GM19372 (cell line): ENCODE measurements at regions not wholly inside any gene's neighbourhood (a gene's known extent, or its start where the extent isn't known, plus 50 kb on each side); places are given as distances from the start of the nearest gene placed in this dataset.

Source experiments
- ATAC-seq: cut with Tn5 transposase; IDR thresholded peaks from one replicate; pipeline ENCODE4 v1.9.1; 2021; ENCODE audit warnings: mild to moderate bottlenecking, low read depth, moderate library complexity; ENCODE audit not compliant: unreplicated experiment

DNA sequence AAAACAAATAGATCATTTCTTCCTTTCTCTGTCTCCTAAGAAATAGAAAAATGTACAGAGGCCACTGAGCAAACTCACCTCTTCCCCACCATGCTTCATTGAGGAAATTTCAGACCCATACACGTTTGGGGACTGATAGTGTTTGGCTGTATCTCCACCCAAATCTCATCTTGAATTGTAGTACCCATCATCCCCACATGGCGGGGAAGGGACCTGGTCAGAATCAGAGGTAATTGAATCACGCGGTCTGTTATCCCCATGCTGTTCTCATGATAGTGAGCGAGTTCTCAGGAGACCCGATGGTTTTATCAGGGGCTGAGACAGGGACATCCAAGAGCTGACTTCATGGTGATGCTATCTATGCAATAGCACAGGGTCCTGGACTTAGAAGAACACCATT lies 1655.8 kb downstream of the MAT2B start:
- ATAC-seq, result no peak

DNA sequence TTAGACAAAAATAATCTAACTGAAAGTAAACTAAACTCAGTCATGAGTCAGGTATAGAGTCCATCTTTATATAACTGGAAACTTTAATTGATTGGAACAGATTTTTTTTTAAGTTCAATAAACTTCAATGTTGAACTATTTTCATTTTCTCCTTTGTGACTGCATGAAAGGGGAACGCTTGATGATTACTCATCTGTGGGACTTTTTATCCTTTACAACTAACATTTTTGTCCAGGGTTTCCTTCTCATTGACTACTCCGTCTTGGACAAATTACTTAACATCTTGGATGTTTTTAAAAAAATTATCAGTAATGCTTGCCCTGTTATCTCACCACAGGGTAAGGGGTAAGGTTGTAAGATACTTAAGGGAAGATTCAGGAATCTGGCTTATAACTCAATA lies 1658.4 kb downstream of the MAT2B start:
- ATAC-seq, result no peak

- no peak for ATAC-seq
Measured at GRCh38 chr5:165173651-165174050, 1668.2 kb downstream of the MAT2B start.

- ATAC-seq, result no peak
Measured at GRCh38 chr5:165175041-165175440, 1669.6 kb downstream of the MAT2B start.

- no peak for ATAC-seq
Measured at GRCh38 chr5:165184183-165184582, 1678.8 kb downstream of the MAT2B start.

- ATAC-seq, result no peak
Measured at GRCh38 chr5:165185716-165186115, 1680.3 kb downstream of the MAT2B start.

DNA sequence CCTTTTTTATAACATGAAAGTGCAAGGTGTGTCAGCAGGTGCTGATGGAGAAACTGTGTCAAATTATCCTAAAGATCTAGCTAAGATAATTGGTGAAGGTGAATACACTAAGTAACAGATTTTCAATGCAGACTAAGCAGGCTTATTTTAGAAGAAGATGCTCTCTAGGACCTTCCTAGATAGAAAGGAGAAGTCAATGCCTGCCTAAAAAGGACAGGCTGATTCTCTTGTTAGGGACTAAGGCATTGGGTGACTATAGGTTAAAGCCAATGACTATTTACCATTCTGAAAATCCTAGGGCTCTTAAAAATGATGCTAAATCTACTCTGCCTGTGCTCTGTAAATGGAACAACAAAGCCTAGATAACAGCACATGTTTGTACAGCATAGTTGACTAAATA lies 1682.4 kb downstream of the MAT2B start:
- ATAC-seq, result no peak

DNA sequence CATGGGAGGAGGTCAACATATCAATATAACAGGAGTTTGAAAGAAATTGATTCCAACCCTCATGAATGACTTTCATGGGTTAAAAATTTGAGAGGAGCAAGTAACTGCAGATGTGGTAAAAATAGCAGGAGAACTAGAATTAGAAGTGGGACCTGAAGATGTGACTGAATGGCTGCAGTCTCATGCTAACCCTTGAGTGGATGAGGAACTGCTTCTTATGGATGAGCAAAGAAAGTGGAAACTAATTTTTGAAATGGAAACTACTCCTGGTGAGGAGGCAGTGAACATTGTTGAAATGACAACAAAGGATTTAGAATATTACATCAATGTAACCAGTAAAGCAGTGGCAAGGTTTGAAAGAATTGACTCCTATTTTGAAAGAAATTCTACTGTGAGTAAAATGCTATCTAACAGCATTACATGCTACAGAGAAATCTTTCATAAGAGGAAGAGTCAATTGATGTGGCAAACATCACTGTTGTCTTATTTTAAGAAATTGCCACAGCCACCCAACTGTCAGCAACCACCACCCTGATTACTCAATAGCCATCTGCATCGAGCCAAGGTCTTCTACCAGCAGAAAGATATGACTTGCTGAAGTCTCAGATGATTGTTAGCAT lies 1683.2 kb downstream of the MAT2B start:
- ATAC-seq, result no peak

DNA sequence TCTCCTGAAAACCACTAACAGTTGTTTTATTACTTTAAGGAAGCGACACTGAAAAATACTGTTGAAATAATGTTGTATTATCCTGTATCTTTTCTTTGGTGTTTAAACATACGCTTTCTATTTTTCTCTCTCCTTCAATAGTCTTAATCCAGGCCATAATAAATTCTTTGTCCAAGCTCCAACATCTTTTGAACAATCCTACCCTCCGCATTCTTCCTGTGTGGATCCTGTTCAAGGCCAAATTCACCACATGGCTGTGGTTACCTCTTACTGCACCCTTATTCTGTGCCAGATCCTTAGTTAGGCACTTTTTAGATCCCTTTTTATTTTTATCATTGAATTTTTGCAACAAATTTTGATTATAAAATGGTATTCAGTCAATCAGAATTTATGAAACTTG lies 1691.5 kb downstream of the MAT2B start:
- no peak for ATAC-seq

GRCh38 chr5:165201369-165201768 lies 1696.0 kb downstream of the MAT2B start:
- ATAC-seq, result no peak

- no peak for ATAC-seq
Measured at GRCh38 chr5:165201771-165202518, 1696.5 kb downstream of the MAT2B start.

- ATAC-seq, result no peak
Measured at GRCh38 chr5:165202519-165202910, 1697.1 kb downstream of the MAT2B start.

- no peak for ATAC-seq
Measured at GRCh38 chr5:165209101-165209727, 1703.8 kb downstream of the MAT2B start.

DNA sequence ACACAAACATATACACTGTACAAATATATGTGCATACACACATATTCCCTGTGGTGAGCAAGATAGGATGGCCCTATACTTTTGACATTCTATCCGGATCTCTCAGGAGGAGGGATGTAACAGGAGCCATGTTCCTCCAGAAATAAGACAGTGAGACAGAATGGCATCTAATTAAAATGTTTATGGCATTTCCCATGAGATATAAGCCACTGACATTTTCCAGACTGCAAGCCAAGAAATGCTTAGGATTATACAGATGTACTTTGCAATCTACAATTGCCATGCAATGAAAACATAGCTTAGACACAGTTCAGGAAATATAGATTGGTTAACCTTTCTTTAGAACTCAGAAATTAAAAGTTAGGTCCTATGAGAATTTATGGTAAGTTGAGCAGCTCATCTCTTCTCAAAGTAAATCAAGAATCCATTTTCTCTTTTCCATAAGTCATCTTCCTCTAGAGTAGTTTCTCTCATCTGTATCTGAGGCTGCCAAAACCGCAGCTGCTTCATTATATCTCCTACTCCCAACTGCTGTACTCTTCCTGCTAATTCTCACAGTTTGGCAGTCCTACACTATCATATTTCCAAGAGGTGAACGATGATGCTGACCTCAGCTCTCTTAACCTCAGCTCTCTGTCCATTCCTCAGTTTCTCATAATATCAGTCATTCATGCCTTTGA lies 1719.1 kb downstream of the MAT2B start:
- no peak for ATAC-seq

GRCh38 chr5:165227515-165227914 lies 1722.1 kb downstream of the MAT2B start:
- no peak for ATAC-seq

DNA sequence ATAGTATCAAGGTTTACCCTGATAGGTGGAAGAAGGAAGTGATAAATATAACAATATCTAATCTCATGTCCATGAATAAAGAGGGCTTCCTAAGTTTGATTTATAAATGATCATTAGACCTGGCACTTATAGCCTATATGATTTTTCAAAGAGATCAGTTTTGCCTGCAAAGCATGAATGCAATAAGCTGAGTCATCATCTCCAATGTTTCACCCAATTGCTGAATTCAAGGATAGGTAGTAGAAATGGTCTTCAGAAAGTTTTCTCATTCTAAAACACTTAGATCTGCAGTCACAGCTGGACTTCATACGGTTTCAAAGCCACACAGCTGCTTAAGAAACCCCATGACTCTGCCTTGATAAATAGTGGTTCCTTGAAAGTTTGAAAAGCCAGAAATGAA lies 1722.8 kb downstream of the MAT2B start:
- no peak for ATAC-seq

DNA sequence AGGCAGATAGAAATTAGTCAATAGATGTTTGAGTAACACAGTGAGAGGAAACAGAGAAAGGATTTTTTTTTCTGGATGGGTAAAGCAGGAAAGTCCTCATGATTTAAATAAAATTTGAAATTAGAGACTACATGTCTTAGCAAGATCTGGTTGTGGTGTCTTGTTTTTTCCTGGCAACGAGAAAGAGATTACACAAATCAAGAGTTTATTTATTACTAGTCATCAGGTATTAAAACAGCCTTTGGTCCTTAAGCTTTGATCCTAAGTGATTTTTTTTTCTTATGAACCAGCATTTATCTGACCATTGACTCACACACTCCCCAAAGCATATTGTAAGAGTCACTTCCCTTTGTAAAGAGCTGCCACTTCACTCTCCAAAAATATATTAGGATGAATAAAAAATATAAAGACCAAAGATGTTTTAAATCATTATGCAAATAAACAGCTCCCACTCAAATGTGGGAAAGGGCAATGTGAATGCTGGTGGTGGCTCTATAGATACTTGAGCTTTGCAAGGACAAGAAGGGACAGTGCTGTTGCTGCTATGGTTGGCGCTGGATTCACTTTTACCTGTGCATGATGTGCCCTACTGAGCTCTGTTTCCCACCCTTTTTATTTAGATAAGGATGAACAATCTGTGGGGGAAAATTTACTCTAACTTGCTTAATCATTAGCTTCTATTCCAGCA lies 1726.5 kb downstream of the MAT2B start:
- ATAC-seq, result no peak

DNA sequence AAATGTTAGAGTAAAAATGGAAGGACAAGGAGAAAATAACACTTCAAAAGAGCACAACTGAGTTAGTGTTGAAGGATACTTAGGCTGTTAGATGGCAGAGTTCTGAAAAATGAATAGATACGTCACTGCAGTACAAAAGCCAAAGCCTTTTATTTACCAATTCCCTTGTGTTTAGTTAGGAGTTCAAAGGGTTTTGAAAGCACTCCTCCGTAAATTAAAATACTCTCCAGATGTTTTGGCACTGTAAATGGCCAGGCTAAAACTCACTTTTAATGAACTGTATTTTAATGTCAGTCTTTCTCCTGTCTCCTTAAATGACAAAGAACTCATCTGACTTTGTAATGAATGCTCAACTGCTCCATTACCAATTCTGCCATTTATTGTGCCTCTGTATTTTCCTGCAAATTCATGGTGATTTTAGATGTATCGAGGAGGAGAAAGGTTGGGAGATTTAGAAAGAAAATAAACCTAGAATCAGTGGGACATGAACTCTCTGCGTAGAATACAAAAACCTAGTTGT lies 1727.2 kb downstream of the MAT2B start:
- no peak for ATAC-seq

DNA sequence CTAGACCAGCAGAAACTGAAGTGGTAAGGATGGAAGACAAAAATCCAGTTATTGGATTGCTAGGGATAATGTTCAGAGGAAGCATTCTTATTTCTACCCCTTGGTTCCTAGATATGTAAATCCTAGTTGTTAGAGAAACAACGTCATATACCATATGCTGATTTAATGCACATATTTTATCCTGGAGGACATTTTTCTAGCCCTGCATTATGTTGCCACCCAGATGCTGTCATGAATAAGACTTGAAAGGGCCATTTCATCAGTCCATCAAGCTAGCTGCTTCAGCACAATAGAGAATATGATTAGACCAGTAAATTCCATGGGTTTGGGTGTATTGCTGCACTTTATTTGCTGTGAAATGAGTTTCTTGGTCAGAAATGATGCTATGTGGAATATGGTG lies 1736.4 kb downstream of the MAT2B start:
- no peak for ATAC-seq

DNA sequence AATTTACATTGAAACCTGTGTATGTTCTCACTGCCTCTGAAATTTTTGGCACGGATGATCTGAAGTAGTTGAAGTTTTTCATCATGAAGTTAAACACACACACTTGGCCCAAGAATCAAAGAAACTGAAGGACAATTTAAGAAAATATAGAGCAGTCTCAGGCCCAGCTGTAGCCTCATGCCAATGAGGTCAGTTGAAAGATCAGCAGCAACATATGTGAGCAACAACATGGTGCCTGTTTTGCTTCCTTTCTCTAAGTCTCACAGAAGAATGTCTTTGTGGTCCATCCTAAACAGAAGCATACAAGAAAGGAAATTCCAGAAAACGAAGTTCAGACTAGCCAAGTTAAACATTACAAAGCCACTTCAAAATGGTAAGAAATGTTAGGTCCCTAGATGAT lies 1737.2 kb downstream of the MAT2B start:
- ATAC-seq, result no peak

DNA sequence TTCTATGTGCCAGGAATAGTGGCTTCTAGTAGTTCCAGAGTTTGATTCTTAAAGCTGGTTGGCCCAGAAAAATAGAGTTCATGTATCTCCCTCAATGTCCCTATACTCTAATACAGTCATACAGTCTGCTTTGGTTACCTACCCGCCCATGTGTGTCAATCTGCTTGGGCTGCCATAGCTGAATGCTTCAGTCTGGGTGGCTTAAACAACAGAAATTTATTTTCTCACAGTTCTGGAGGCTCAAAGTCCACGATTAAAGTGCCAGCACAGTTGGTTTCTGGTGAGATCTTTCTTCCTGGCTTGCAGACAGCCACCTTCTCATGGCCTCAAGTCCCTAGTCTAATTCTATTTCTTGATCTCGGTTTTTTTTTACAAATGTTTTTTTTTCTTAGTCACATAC lies 1739.0 kb downstream of the MAT2B start:
- ATAC-seq, result no peak
